DMS114 treated with DMSO at 0.1 percent for 48 hours (cell line): ENCODE measurements at regions not wholly inside any gene's neighbourhood (a gene's known extent, or its start where the extent isn't known, plus 50 kb on each side); places are given as distances from the start of the nearest gene placed in this dataset.

Experiments
- DNase-seq: peaks from one replicate; lab custom pipeline; 2025; ENCODE audit not compliant: unreplicated experiment; lab: John Stamatoyannopoulos, UW

DNA sequence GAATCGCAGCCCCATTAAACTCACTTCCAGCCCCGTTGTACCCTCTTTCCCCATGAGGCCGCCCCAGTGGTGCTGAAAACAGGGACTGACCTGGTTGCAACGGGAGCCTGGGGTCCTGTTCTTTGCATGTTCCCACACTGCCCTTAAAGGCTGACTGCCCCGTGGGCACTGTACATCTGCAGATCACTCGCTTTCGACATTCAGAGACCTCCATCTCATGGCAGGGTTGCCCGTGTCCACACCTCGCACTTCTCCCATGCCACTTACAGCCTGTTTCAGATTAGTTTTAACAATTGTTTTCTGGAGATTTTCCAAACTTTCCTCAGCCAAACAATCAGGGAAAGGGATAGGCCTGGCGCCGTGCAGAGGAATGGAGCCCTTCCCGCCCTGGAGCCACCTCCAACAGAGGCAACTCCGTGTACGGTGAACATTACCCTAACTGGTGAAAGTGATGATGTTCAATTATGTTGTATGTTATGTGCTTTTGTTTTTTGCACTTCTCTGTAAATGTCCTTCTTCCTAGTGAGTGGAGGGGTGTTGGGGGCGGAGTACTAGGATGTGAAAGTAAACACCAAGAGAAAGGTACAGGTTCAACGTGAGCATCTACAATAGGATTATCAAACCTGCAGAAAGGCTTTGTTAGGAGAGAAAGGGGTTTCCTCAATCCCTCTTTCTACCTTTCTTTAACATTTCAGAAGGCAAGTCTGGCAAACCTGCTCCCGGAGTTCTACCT is 262.8 kb downstream of the FOXO1 start:
- DNase-seq, result no peak

DNA sequence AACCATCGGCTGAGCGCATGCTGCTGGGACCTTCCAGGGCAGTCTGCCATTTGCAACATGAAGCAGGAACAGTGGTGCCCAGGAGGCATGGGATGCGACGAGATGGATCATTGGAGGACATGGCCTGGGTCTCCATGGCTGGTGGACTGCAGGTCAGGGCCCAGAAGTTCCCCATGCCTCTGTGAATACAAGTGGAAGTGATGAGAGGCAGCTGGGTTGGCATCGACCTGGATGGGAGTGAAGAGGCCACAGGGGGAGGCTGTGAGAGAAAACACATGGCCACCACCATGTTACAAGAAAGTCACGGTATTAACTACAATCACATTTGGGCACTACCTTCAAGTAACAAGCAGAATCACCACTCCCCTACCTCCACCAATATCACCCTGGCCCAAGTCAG is 262.0 kb downstream of the FOXO1 start:
- no peak for DNase-seq

GRCh38 chr13:40404967-40405716 is 261.3 kb downstream of the FOXO1 start:
- no peak for DNase-seq

DNA sequence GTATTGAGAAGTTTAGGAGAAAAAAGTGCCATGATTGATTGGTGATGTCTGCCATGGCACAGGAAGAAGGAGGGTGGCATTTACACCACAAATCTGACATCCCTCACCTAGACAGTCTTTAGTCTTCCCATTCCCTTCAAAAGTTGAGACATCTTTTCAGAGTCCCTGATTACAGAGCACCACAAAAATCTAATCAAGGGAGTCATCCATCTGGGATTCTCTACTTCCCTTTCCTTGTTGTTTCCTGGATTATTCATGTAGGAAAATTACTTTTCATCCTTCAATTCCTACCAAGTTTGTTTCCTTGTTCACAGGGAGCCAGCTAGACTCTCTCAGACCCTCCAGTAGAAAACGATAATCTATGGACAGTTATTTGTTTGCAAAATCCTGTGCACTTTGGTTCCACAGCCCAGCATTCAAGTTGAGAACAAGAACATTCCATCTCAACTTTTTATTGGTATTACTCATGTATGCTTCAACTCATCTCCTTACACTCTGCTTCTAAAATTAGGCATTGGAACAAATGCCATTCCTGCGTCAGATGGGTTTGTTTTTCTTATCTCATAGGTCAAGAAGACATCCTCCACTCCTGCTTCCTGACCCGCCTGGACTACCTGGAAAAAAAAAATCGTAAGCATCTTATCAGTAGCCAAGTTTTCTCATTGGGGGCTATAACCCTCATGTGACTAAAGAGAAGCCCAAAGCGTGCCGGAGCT is 259.9 kb downstream of the FOXO1 start:
- no peak for DNase-seq

- no peak for DNase-seq
Measured at GRCh38 chr13:40407567-40407966, 258.9 kb downstream of the FOXO1 start.

GRCh38 chr13:40408602-40409001 is 257.8 kb downstream of the FOXO1 start:
- DNase-seq, result no peak

DNA sequence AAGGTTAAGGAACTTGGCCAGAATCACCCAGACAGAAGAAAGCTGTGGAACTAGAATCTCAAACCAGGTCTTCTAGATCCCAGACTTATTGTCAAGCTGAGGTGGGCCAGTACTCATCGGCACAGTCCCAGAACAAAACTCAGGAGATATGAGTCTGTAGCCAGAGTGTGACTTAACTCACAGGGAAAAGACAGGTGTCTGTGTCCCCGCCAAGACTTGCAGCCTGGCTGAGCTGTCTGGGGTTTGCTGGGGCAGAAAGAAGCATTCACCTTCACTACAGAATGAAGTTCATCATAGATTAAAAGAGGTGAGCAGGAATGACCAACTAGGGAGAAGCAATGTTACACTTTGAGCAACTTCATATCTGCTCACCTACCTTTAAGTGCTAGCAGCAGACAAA is 257.2 kb downstream of the FOXO1 start:
- DNase-seq, result no peak

DNA sequence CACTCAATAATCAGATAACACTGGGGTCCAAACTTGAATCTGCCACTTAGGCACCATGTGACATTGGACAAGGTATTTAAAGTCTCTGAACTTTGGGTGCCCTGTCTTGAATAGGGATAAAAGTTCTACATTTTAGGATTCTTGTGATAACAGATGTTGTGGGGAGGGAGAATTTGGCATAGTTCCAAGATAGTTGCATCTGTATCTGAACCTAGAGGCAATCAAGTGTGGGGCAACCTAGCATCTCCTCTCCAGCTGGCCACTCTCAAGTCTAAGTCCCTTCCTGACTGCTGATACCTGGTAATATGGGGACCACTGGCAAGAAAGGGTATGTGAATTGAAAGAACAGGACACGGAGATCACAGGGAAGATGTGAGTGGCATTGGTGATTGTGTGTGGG is 256.1 kb downstream of the FOXO1 start:
- DNase-seq, result no peak

DNA sequence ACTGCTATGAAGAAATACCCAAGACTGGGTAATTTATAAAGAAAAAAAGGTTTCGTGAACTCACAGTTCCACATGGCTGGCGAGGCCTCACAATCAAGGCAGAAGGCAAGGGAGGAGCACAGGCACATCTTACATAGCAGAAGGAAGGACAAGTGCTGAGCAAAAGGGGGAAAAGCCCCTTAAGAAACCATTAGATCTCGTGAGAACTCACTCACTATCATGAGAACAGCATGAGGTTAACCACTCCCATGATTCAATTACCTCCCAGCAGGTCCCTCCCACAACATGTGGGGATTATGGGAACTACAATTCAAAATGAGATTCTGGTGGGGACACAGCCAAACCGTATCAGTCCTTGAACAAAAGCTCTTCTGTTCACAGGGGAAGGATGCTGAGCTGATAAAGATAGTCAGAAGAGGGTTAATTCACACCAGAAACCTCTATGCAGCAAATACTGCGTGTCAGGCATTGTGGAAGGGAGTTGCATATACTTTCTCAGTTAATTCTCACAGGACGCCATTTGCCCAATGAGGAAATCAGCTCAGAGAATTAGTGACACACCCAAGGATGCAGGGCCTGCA is 246.2 kb downstream of the FOXO1 start:
- no peak for DNase-seq

GRCh38 chr13:40422588-40423235 is 243.7 kb downstream of the FOXO1 start:
- no peak for DNase-seq

DNA sequence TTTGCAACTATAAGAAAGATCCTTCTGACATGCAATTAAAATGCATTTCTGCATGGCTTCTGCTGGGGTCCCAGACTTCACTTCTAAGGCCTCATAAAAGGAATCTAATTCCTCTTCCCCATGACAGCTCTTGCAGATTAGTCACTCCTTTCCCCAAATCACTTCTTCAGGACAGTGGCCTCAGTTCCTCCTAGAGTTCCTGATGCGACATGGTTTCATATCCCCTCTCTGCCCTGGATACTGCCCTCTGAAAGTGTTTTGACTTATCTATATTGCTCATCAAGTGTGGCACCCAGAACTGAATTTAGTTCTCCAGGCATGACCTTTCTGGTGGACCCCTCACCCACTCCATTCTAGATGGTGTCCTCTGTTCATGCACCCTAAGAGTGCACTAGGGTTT is 238.1 kb downstream of the FOXO1 start:
- DNase-seq, result no peak

- no peak for DNase-seq
Measured at GRCh38 chr13:40429706-40430545, 236.5 kb downstream of the FOXO1 start.

- no peak for DNase-seq
Measured at GRCh38 chr13:40432018-40432978, 234.1 kb downstream of the FOXO1 start.

DNA sequence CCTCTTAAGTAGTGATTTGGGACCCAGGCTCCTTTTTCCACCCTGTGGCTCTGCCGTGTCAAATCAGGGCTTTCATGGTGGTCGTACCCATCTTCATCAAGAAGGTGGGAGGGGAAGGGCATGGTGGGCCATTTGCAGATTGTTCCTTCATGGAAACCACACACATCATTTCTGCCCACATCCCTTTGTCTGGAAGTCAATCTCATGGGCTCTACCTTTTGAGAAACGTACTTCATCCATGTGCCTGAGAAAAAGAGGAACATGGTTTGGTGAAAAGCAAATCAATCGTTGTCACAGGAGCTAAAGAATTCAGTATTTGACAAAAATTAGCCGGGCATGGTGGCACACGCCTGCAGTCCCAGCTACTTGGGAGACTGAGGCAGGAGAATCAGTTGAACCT is 233.4 kb downstream of the FOXO1 start:
- no peak for DNase-seq

- no peak for DNase-seq
Measured at GRCh38 chr13:40433577-40433976, 232.9 kb downstream of the FOXO1 start.

DNA sequence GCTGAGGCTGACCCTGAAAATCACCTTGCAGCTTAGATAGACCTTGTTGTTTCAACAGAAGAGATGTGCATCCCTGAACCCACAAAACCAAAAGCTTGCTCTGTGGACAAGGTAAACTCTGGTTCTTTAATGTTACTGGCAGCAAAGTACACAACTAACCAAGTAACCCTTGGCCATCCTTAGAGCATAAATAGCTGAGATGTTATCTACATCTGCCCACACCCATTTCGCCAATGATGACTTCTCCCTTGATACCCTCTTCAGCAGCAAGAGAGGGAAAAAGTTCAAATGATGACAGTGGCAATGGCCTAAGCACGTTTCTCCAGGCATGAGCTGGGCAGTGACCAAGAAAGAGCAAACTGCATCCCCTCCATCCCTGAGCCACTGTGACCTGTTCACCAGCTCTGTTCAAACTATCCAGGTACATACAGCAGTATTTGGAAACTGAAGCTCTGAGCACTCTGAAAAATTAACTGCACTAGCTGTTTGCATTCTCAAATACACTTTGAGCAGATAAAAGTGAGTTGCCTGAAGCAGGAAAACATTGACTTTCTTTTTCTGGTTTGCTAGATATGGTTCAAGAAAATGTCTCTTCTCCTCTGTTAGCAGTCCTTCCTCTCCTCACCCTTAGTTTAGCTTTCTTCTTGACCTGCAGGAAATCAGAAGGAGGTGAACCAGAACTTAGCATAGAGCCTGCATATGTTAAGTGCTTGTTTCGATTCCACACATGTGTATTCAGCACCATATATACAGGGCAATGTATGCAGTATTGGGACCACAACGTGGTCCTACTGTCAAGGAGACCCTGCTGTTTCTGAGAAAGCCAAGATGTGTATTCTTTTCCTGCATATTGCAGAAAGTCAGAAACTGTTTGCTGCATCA is 231.7 kb downstream of the FOXO1 start:
- DNase-seq, result no peak

DNA sequence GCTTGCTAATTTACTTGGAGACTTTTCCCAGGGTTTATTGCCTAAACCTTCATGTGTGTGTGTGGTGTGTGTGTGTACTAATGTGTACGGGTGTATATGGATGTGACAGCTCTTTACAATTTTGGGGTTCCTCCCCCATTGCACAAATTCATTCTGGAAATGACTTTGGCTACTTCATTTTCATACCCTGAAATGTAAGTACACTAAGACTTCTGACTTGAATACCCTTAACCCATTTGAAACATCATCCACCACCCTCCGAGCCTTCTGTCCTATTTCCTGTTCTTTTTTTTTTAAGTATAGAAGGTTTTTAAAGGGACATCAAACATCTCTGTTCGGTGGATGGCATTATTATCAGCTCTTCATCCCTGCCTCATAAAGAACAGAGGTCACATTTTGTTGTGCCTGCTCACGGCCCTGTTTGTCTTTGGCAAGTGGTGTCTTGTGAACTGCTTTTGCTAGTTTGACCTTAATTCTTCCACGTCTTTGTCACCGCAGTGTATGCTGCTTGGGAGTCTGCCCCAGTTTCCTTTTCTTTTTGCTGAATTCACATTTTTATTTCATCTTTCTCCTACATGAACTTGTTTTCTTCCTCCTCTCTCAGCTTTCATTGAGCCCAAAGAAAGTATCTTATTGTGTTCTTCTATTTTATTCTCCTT is 228.3 kb downstream of the FOXO1 start:
- DNase-seq, result no peak
